ENCODE measurements at regions not wholly inside any gene's neighbourhood (a gene's known extent, or its start where the extent isn't known, plus 50 kb on each side); places are given as distances from the start of the nearest gene placed in this dataset.

- no peak for DNase-seq (ENCODE audit: low read depth)
- no peak overlapping the region for H3K4me3 ChIP-seq (ENCODE audit: low read depth, low read length)
- TF ChIP-seq, protein P1, sequence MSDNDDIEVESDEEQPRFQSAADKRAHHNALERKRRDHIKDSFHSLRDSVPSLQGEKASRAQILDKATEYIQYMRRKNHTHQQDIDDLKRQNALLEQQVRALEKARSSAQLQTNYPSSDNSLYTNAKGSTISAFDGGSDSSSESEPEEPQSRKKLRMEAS (IDR thresholded peaks at IDR 0.05; ENCODE audit: low read depth, low read length): no peak
- TF ChIP-seq POLR2A (IDR thresholded peaks at IDR 0.05; ENCODE audit: extremely low read depth, insufficient read length) (no peak), MYC (IDR thresholded peaks at IDR 0.05; ENCODE audit: low read depth, low read length) (no peak), CTCF (IDR thresholded peaks at IDR 0.05; ENCODE audit: low read depth, low read length) (no peak)
Observed at GRCh38 chr7:15937571-15937970, 251.1 kb upstream of the MEOX2 start.

GRCh38 chr7:15936991-15937390, 250.5 kb upstream of the MEOX2 start:
- H3K4me3 ChIP-seq (ENCODE audit: low read depth, low read length): no peak overlapping the region
- no peak for DNase-seq (ENCODE audit: low read depth)
- TF ChIP-seq, protein P1 (IDR thresholded peaks at IDR 0.05; ENCODE audit: low read depth, low read length): no peak
- no peak for TF ChIP-seq CTCF (IDR thresholded peaks at IDR 0.05; ENCODE audit: low read depth, low read length)
- TF ChIP-seq MYC (IDR thresholded peaks at IDR 0.05; ENCODE audit: low read depth, low read length): no peak

DNA sequence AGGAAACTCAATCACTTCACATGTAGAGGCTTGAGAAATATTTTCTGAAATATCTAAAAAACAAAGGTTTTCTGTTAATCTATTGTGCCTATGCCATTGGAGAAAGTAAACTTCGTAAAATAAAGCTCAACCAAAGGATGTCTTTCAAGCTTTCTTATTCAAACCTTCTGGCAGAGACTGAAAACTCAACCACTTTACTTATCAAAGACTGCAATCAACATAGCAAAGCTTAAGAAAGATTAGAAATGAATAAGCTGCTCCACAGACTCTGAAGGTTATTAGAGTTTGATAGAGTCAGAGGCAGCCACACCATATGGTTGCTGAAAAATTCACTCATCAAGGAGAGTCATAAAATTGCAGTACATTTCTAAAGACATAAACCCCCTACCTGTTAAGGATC, 245.8 kb upstream of the MEOX2 start:
- H3K4me3 ChIP-seq (ENCODE audit: low read depth, low read length): no peak overlapping the region
- no peak for DNase-seq (ENCODE audit: low read depth)
- TF ChIP-seq, protein P1 (IDR thresholded peaks at IDR 0.05; ENCODE audit: low read depth, low read length): no peak
- TF ChIP-seq POLR2A (IDR thresholded peaks at IDR 0.05; ENCODE audit: extremely low read depth, insufficient read length) (no peak), MYC (IDR thresholded peaks at IDR 0.05; ENCODE audit: low read depth, low read length) (no peak), CTCF (IDR thresholded peaks at IDR 0.05; ENCODE audit: low read depth, low read length) (no peak)

GRCh38 chr7:15929411-15929810, 242.9 kb upstream of the MEOX2 start:
- no peak for DNase-seq (ENCODE audit: low read depth)
- no peak overlapping the region for H3K4me3 ChIP-seq (ENCODE audit: low read depth, low read length)
- no peak for TF ChIP-seq MYC (IDR thresholded peaks at IDR 0.05; ENCODE audit: low read depth, low read length)
- TF ChIP-seq, protein P1 (IDR thresholded peaks at IDR 0.05; ENCODE audit: low read depth, low read length): no peak
- TF ChIP-seq POLR2A (IDR thresholded peaks at IDR 0.05; ENCODE audit: extremely low read depth, insufficient read length): no peak
- TF ChIP-seq CTCF (IDR thresholded peaks at IDR 0.05; ENCODE audit: low read depth, low read length): no peak

DNA sequence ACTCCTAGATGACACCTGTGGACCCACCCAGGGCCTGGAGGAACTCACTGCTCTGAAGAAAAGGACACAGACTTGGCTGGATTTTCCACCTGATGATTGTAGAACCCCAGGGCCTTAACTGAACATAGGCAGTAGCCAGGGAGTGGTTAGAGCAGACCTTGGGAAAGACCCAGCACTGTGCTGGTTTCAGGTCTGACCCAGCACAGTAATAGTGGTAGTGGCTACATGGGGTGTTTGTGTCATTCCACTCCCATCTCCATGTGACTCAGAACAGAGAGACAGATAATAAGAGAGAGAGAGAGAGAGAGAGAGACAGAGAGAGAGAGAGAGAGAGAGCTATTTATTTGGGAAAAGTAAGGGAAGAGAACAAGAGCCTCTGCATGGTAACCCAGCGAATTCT, 239.1 kb upstream of the MEOX2 start:
- TF ChIP-seq MYC (IDR thresholded peaks at IDR 0.05; ENCODE audit: low read depth, low read length) (no peak), POLR2A (IDR thresholded peaks at IDR 0.05; ENCODE audit: extremely low read depth, insufficient read length) (no peak), CTCF (IDR thresholded peaks at IDR 0.05; ENCODE audit: low read depth, low read length) (no peak)
- TF ChIP-seq, protein P1 (IDR thresholded peaks at IDR 0.05; ENCODE audit: low read depth, low read length): no peak
- DNase-seq (ENCODE audit: low read depth): no peak
- no peak overlapping the region for H3K4me3 ChIP-seq (ENCODE audit: low read depth, low read length)

- no peak for DNase-seq (ENCODE audit: low read depth)
- no peak for TF ChIP-seq POLR2A (IDR thresholded peaks at IDR 0.05; ENCODE audit: extremely low read depth, insufficient read length)
- H3K4me3 ChIP-seq (ENCODE audit: low read depth, low read length): no peak overlapping the region
Observed at GRCh38 chr7:15924910-15925309, 238.4 kb upstream of the MEOX2 start.

All from NB4 (cell line).